ENCODE measurements at regions not wholly inside any gene's neighbourhood (a gene's known extent, or its start where the extent isn't known, plus 50 kb on each side); places are given as distances from the start of the nearest gene placed in this dataset.
"Not testable (repeated sequence)": the region's sequence is repeated elsewhere in the genome, so short reads cannot be mapped to it uniquely, and the experiment has no call there.

DNA sequence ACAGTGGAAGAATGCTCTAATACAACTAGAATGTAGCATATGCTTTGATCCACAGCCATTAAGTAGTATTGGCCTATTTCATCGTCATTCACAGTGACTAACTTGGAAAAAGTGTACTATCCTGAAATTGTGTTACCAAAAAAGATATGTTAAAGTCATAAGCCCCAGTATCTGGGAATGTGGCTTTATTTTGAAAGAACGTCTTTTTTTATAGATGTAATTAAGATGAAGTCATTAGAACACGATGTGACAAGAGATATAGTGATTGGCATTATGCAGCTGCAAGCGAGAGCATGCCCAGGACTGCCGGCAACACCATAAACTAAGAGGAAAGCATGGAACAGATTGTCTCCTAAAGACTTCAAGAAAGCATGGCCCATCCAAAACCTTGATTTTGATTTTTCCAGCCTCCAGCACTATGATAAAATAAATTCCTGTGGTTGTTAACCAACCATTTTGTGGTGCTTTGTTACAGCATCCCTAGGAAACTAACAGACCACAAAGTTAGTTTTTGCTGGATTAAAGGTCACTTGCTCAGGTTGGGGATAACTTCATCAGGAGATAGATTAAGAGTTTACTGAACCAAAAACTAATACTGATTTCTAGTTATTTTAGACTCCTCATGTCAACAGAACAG is 870.6 kb upstream of the LRRC4C start:
- FAIRE-seq: no peak

DNA sequence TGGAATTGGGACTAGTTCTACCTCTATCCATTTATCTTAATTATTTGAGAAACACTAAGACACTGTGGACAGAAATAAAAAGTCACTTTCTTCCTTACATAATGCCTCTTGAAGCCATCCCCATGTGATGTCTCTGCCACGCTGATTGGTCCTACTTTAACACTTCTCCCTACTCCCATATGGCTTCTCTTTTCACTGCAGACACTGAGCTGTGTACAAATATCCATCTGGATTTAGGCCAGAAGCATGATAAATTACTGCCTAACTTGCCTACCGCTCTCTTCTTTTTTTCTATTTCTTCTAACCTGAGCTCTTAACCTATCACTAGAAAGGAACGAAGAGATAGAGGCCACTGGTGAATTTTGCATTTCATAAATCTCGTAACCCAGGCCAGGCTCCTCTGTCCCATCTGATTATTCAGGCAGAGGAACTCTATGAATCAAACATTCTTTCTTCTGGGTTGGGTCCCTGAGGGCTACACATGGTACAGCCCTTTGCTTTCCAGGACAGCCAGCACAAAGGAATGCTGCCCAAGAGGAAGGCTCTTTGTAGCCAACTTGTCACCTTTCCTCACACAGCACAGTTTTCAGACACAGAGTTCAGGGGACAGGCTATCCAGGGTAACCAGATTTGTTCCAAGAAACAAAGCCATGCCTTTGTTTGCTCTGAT is 878.5 kb upstream of the LRRC4C start:
- FAIRE-seq: no peak

DNA sequence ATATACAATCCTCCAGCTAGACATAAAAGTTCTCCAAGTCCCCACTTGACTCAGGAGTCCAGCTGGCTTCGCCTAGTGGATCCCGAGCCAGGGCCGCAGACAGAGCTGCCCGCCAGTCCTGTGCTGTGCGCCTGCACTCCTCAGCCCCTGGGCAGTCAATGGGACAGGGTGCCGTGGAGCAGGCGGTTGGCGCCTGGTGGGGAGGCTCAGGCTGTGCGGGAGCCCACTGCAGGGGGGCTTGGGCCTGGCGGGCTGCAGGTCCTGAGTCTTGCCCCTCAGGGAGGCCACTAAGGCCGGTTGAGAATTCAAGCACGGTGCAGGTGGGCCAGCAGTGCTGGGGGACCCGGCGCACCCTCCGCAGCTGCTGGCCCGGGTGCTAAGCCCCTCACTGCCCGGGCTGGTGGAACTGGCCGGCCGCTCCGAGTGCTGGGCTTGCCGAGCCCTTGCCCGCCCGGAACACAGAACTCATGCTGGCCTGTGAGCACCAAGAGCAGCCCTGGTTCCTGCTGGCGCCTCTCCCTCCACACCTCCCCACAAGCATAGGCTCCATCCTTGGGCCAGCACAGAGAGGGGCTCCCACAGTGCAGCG is 884.8 kb upstream of the LRRC4C start:
- no peak for FAIRE-seq

DNA sequence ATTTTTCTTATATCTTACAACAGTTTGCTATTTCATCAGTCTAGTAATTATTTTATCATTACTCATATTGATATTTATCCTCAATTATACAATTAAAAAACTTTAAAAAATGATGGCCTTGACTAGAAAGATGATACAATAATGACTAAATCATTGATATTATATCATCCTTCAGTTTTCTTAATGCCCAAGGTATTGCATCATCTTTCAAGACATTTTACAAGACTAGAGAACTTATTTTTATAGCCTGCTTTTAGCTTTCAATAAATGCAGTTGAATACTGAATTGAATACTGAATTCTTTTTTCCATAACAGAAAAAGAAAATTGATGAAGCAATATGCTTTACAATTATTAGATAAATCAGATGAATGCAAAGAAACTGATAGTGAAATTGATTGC is 886.5 kb upstream of the LRRC4C start:
- no peak for FAIRE-seq

DNA sequence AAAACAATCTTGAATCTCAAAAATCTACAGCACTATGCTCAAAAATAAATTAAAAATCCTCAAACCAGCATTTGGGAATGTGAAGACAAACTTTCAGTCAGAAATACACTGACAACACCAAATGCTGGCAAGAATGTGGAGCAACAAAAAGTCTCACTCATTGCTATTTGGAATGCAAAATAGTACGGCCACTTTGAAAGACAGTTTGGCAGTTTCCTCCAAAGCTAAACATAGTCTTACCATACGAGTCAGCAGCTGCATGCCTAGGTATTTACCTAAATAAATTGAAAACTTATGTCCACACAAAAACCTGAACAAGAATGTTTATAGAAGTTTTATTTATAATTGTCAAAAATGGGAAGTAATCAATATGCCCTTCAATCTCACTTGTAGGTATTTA is 904.2 kb upstream of the LRRC4C start:
- FAIRE-seq: no peak

DNA sequence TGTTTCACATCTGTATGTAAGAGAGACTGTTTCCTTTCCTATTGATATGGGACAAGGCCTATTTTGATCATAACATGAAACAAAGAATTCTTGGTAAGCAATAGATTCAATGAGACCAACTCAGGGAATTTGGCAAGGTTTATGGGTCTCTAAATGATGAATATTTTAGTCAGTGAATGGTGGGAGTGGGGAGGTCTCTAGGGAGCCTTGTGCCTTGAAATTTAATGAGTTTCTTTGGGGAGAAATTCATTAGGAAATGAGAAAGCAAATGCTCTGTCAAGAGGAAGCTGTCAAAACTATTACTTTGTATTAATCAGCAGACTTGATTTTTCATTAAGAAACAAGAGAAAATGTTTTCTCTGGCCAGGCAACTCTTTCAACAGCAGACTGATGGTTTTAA is 921.7 kb upstream of the API5 start:
- FAIRE-seq: no peak

DNA sequence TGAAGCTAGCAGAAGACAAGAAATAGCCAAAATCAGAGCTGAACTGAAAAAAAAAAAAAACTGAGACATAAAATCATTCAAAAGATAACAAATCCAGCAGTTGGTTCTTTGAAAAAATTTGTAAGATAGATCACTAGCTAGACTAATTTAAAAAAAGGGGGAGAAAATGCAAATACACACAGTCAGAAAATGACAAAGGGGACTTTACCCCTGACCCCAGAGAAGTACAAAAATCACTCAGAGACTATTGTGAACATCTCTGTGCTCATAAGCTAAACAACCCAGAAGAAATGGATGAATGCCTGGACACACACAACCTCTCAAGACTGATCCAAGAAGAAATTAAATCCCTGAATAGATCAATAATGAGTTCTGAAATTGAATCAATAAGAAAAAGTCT is 914.3 kb upstream of the API5 start:
- no peak for FAIRE-seq

DNA sequence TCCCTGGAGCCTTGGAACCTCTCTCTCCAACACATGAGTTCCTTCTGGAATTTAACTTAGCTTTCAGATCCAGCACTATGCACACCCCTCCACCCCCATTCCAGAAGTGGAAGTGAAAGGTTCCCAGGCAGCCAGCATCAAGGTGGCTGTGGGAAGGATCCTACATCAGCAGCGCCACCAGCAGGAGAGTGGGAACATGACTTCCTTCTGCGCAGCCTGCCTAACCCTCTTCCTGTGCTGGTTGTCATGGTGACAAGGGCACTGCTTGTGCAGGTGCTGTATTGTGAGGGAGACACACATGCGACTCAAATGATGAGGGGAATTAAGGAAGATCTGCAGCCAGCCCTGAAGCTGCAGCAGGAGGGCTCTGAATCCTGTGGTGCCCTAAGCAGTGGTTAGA is 904.5 kb upstream of the API5 start:
- FAIRE-seq: no peak

DNA sequence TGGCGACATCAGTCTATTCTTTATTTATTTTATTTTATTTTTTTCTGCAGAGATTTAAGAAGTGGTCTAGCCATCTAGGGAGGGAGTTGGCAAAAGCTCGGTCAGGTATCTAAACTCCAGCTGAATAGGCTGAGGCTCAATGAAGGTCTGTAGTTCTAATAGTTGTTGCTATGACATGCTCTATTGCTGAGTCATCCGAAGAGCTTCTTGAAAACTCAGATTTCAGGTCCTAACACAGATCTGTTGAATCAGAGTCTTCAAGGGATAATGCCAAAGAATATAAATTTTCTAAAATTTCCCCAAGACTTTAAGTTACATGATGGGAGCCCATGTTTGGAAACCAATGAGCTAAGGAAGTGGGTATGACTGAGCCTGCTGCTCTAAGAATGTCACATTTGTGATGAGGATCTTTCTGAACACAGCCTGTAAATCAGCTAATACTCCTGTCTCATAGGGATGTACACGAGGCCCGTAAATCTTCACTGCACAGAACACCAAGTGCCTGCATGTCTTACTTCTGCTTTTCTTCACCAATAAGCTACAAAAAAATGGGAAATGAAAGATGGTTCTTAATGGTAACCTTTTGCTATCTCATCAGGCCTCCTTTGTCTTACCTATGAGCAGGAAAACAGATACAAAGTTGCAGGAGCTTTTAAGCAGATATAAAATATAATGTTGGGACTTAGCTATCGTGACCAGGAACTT is 901.4 kb upstream of the API5 start:
- no peak for FAIRE-seq

DNA sequence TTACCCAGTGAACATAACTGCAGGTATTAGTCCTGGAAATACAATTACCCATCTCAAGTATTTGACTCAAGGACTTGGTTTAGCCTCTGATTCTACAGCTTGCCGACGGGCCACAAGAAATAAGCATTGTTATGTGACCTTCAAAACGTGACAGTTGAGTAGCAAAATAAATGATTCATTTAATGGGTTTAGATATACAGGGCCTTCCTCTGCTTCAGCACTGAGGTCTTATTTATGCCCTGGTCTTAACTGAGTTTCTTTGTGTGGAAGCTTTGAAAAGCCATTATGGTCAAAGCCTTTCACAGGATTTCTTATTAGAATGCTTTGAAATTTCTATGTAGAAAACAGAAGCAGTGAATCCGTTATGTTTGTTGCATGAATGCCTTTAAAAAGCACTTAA is 899.2 kb upstream of the API5 start:
- FAIRE-seq: no peak

DNA sequence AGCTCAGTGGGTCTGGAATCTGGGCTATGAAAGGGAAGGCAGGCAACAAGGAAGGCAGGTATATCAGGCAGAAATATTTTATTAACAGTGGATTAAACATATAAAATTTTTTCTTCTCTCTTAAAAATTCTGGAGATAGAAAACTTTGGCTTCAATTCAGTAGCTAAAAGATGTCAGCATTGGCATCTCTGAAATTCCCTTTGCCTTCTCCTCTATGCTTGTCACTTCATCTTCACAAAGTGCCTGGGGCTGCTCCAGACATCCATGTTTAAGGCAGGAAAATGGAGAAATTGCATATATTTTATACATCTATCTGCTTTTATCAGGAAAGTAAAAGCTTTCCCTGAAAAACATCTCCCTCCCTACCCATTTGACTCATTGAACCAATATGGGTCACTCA is 894.1 kb upstream of the API5 start:
- FAIRE-seq: no peak

DNA sequence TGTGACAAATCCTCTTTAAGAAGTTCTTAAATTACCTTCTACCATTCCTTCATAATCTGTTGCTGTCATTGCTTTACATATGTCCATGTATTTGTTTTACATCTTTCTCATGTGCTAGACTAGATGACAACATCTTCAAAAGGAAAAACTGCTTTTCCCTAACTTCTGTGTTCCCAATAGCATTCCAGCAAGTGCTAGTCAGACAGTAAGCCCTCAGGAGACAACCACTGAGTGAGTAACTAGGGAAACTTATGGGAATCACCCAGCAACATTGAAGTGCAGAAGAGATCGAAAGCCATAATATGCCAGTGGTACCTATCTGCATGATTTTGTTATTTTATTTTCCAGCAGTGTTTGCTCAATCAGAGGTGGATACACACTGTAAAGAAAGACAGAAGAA is 889.7 kb upstream of the API5 start:
- FAIRE-seq: no peak

DNA sequence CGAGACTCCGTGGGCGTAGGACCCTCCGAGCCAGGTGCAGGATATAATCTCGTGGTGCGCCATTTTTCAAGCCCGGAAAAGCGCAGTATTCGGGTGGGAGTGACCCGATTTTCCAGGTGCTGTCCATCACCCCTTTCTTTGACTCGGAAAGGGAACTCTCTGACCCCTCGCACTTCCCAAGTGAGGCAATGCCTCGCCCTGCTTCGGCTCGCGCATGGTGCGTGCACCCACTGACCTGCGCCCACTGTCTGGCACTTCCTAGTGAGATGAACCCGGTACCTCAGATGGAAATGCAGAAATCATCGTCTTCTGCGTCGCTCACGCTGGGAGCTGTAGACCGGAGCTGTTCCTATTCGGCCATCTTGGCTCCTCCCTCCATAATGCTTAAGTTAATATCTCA is 876.9 kb upstream of the API5 start:
- not testable (repeated sequence) for FAIRE-seq

DNA sequence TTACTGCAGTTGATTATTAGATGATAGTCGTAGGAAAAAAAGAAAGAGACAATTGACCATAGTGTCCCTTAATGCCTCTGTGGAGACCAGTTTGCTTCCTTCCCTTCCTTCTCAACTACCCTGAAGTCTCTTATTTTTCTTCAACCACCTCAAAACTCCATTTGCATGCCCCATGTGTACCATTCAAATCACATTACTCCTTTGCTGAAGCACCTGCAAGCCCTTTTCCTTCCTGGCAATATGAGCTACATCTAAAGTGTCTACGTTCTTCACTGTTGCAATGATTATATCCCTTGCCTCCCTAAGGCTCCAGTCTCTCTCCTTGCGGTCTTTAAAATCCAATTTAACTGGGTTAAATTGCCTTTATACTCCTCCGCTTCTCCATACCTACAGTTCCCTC is 867.4 kb upstream of the API5 start:
- no peak for FAIRE-seq

DNA sequence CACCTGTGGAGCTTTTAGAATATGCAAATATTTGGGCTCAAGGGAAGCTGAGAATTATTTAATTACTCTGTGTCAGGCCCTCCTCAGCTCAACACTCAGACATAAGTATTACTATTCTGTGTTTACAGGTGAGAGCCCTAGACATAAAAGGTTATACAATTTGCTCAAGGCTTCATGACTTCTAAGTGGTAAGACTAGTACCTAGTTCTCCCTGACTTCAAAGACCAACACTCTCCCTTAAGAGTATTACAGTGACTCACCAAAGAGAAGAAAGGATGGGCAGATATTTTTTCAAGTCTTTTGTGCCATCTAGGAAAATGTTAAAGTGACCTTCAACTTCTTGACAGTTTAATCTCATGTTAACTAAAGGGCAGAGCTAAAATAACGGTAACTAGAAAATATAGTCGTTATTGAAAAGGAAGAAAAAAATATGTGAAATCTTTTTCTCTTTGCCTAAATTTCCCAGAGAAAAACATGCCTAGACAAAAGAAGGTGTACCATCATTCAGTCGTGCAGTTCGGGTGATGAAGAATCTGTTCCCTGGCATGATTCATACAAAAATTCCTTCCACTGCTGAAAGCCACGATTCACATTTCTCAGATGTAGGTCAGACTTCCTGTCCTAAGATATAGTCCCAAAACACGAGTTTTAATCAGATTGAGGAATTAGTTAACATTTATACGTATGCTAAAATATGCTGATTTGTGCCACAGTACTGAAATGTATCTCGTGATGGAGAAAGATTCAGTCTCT is 849.1 kb upstream of the API5 start:
- no peak for FAIRE-seq

DNA sequence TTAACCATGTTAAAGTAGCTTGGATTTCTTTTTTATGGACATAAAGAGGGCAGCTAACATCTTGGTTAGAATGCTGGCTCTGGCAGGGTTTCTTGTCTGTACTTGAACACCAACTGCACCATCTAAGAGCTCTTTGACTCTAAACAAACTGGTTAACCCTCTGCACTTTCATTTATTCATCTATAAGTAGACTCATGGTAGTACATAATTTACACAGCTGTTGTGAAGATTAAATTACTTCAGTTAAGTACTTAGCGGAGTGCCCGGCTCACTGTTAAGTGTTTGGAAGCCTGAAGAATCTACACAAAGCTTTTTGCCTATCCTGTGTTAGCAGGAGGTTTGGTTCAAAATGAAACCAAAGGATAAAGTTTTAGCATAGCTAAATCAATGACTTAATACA is 846.2 kb upstream of the API5 start:
- FAIRE-seq: no peak

DNA sequence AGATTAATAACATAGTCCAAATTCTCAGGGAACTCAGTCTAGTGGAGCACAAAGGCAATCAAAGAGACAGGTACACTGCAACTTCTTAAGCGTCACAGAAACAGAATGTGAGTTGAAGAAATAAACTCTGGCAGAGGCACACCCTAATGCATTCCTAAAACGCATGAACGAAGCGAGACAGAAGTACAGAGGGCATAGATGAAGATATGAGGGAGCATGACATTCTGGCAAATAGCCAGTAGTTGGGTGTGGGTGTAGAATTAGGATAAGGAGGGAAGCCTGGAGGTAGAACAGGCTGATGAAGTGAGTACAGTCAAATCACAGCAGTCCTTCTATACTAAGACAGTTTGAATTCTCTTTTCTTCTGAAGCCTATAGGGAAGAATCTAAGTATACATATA is 838.7 kb upstream of the API5 start:
- FAIRE-seq: no peak

DNA sequence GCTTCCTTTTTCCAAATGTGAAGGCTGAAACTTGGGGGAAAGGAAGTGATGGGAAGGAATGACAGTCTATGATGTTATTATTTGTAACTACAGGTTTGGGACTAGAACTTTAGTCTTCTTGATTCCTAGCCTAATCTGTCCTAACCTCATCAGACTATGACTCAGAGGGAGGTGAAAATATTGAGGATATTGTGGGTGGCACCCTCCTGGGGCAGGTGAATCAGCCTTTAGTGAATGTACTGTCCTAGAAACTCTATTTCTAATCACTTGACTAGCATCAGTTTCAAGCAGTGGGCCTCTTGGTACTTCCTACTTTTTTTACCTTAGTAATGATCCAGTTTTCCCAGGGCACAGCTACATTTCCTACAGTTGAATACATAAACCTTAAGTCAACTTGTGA is 829.0 kb upstream of the API5 start:
- FAIRE-seq: no peak

DNA sequence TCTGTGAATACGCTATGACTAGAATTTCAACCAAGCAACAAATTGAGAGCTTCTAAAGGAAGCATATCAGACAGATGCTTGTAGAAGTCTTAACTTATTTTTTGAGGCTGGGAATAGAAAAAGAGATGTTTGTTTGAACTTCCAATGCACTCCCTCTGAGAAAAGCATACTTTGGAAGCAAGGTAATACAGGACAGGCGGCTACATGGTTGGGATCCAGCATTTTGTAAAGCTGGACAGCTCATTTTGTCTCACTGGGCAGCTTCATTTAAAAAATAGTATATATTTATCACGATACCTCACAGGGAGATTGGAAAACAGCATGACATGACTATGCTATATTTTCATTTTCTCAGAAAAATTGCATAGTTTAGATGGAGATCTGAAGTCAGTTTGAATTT is 821.3 kb upstream of the API5 start:
- FAIRE-seq: no peak

DNA sequence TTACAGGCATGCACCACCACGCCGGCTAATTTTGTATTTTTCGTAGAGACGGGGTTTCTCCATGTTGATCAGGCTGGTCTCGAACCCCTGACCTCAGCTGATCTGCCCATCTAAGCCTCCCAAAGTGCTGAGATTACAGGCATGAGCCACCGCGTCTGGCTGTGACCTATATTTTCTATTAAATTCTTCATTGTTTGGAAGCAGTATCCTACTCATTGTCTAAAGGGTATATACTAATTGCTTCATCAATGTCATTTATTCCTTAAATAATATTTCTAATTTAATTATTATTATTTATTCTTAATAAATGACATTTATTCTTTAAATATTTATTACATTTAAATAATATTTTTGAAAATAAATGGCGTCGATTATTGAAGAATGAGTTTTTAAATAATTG is 817.3 kb upstream of the API5 start:
- FAIRE-seq: no peak

DNA sequence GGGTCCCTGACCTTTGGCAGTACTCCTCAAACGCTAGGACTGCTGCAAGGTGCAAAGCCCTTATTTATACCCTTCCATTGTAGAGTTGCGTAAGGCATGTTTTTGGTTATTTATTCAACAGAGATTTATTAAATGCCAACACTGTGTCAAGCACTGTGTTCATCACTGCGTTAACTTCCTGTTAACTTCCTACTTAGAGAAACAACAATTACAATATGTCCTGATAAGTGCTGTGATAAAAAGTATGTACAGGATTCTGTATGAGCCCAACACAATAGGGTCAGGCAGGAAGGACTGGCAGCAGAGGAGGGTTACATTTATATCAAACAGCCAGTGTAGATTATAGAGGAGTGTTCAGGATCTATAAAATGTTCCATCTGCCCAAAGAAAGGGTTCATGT is 812.8 kb upstream of the API5 start:
- FAIRE-seq: no peak

DNA sequence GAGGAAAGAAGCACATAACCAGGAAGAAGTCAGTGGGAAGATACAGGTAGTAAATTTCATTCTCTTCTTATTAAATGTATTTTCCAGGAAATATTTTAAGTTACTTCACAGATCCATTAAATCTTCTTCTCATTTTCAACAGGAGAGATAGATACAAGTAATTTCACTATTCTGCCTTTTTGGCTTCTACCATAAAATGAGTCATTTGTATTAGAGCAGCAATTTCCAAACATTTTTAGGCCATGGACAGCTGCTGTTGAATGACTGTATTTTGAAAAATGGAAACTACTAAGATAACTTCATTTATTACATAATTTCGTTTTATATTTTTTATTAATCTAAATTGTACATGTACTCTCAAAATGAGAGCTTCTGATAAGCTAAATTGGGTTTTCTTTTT is 809.6 kb upstream of the API5 start:
- no peak for FAIRE-seq

DNA sequence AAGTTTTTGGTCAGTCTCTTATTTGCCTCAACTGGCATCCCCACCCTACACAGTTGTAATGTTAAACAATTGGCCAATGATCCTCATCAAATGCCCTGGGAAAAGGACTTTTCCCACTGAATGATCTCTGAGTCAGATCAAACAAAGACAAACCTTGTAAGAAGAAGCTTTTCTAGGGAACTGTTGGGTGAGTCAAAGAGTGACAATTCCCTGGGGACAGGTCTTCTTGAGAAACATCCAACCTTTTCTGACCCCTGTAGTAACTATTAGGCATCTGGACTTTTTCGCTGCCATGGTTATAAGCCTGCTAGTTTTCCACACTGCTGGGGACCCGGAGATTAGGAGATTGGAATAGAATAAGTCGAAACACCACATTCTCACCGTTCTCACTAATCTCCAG is 789.8 kb upstream of the API5 start:
- FAIRE-seq: no peak
